HL-60 (cell line): ENCODE measurements at regions not wholly inside any gene's neighbourhood (a gene's known extent, or its start where the extent isn't known, plus 50 kb on each side); places are given as distances from the start of the nearest gene placed in this dataset.

Experiments used
- DNase-seq, 2 experiments: peaks; one replicate each; pipeline ENCODE4 v3.0.0-alpha.2; 2010 to 2020; ENCODE audit warnings: low read depth in 1 of 2, low spot score in 1 of 2
- H3K27ac ChIP-seq: fragments of 250-450 bp; sonication (Bioruptor Pico); replicated peaks from 2 replicates; pipeline ENCODE4 v1.5.1; 2020; ENCODE audit warnings: mild to moderate bottlenecking, moderate library complexity
- H3K27me3 ChIP-seq: fragments of 250-450 bp; sonication (Bioruptor Pico); 2 replicates; pipeline ENCODE4 v1.5.1; 2021; ENCODE audit warnings: mild to moderate bottlenecking, moderate library complexity; ENCODE audit not compliant: insufficient read depth, poor library complexity, severe bottlenecking
- H3K4me3 ChIP-seq: replicated peaks from 2 replicates; pipeline ENCODE4 v1.5.1; 2011; ENCODE audit warnings: mild to moderate bottlenecking, control low read depth, low read length; ENCODE audit not compliant: insufficient read depth
- CTCF ChIP-seq: IDR thresholded peaks from one replicate; pipeline ENCODE4 v1.5.1; 2011; ENCODE audit warnings: low read length, control low read depth, inconsistent platforms; ENCODE audit not compliant: insufficient read depth
- GABPA ChIP-seq: IDR thresholded peaks from 2 replicates; pipeline ENCODE4 v1.6.1; 2012; ENCODE audit warnings: low read depth
- POLR2AphosphoS5 ChIP-seq: IDR thresholded peaks from 2 replicates; pipeline ENCODE4 v1.6.1; 2012; ENCODE audit warnings: low read depth
- SPI1 ChIP-seq: IDR thresholded peaks from 2 replicates; pipeline ENCODE4 v1.6.1; 2012; ENCODE audit warnings: low read depth, mild to moderate bottlenecking, borderline replicate concordance
- TF ChIP-seq, protein P1 (sequence below): IDR thresholded peaks from 2 replicates; pipeline ENCODE4 v1.6.1; 2012; ENCODE audit warnings: low read depth; ENCODE audit not compliant: insufficient replicate concordance

GRCh38 chr7:96452146-96452545 is 130.2 kb upstream of the SLC25A13 start:
- no peaks in the 10 kb centered on the region for H3K27me3 ChIP-seq
- H3K4me3 ChIP-seq, result no peak overlapping the region
- no peak overlapping the region for H3K27ac ChIP-seq
- no peak for TF ChIP-seq SPI1
- no peak for TF ChIP-seq GABPA
- no peak for TF ChIP-seq POLR2AphosphoS5
- TF ChIP-seq, protein P1, sequence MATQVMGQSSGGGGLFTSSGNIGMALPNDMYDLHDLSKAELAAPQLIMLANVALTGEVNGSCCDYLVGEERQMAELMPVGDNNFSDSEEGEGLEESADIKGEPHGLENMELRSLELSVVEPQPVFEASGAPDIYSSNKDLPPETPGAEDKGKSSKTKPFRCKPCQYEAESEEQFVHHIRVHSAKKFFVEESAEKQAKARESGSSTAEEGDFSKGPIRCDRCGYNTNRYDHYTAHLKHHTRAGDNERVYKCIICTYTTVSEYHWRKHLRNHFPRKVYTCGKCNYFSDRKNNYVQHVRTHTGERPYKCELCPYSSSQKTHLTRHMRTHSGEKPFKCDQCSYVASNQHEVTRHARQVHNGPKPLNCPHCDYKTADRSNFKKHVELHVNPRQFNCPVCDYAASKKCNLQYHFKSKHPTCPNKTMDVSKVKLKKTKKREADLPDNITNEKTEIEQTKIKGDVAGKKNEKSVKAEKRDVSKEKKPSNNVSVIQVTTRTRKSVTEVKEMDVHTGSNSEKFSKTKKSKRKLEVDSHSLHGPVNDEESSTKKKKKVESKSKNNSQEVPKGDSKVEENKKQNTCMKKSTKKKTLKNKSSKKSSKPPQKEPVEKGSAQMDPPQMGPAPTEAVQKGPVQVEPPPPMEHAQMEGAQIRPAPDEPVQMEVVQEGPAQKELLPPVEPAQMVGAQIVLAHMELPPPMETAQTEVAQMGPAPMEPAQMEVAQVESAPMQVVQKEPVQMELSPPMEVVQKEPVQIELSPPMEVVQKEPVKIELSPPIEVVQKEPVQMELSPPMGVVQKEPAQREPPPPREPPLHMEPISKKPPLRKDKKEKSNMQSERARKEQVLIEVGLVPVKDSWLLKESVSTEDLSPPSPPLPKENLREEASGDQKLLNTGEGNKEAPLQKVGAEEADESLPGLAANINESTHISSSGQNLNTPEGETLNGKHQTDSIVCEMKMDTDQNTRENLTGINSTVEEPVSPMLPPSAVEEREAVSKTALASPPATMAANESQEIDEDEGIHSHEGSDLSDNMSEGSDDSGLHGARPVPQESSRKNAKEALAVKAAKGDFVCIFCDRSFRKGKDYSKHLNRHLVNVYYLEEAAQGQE, result no peak
- TF ChIP-seq CTCF, result no peak
- DNase-seq, result no peak

DNA sequence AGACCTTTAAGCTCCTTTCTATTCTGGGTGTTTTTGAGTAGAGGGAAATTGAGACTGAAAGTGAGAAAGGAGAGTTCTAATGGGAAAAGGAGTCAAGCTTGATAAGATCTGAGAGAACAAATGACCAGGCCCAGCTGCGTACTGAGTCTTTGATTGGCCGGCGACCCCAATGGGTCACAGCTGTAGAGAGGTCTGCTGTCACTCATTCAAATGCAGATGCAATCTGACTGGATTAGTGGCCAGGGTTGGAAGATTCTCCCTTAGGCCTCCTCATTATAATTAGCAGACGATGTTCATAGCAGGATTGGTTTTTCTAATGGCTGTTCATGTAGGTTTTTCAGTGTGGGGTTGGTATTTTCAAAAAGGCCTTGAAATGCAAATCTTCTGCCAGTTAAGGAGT is 127.2 kb upstream of the SLC25A13 start:
- TF ChIP-seq SPI1, result no peak
- TF ChIP-seq, protein P1, result no peak
- TF ChIP-seq POLR2AphosphoS5, result no peak
- TF ChIP-seq CTCF, result no peak
- no peak for TF ChIP-seq GABPA
- Histone ChIP-seq H3K27ac (no peak overlapping the region), H3K4me3 (no peak overlapping the region), H3K27me3 (no peaks in the 10 kb centered on the region)
- DNase-seq, result no peak

DNA sequence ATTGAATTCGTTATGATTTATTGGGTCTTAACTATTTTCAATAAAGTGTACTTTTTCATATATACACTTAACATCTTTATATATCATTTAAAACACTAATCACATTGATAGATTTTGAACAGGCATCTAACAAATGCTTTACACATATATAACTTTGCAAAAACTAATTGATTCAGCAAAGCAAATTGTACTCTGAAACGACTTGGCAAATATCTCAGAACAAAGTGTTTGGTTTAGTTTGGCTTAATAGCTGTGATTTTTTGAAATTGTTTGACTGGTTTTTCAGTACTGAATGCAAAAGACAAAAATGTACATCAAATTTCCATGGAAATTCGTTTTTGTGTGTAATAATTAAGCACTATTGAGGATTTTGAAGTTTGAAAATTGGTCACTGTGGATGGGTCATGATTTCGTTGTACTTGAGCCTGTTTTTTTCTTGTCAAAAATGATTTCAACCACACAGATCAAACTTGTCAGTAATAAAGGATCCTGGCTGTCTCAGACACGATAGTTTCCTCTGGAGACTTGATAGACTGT is 125.3 kb upstream of the SLC25A13 start:
- no peaks in the 10 kb centered on the region for H3K27me3 ChIP-seq
- TF ChIP-seq GABPA, result no peak
- no peak for TF ChIP-seq CTCF
- TF ChIP-seq POLR2AphosphoS5, result no peak
- TF ChIP-seq SPI1, result no peak
- TF ChIP-seq, protein P1, result no peak

More for the DNA sequence above, 125.3 kb upstream of the SLC25A13 start:
- Histone ChIP-seq H3K4me3 (no peak overlapping the region), H3K27ac (no peak overlapping the region)
- DNase-seq, result no peak
